ENCODE measurements at regions not wholly inside any gene's neighbourhood (a gene's known extent, or its start where the extent isn't known, plus 50 kb on each side); places are given as distances from the start of the nearest gene placed in this dataset.

DNA sequence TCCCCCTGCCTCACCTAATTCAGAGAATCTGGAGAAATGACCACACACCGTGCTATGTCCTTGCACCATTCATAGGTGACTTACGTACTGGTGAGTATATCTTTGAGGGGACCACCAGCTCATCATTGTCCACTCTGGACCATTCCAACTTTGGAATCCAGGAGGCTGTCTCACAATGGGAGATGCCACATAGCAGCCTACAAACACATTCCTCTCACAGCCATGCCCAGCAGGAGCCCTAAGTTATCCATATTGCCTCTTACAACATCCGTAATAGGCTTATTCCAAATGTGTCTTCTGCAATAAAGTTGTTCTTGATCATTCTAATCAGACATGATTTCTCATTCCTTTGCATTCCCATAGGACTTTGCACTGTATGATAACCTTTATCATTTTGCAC lies 436.7 kb downstream of the EFNB2 start:
- TF ChIP-seq SUZ12 (IDR thresholded peaks at IDR 0.05; ENCODE audit: extremely low read depth, insufficient read depth, insufficient read length) = no peak
- no peak for TF ChIP-seq ZNF274 (IDR thresholded peaks at IDR 0.05; ENCODE audit: low read depth, low read length)
- TF ChIP-seq YY1 (IDR thresholded peaks at IDR 0.05; ENCODE audit: insufficient read depth, insufficient read length) = no peak
- no peak overlapping the region for H3K9ac ChIP-seq (ENCODE audit: insufficient read length, low read depth)
- H3K9me3 ChIP-seq (ENCODE audit: insufficient read depth, low read length) = no peaks in the 10 kb centered on the region
- no peaks in the 10 kb centered on the region for H3K27me3 ChIP-seq (ENCODE audit: insufficient read depth, insufficient read length)
- no peak overlapping the region for H3K4me3 ChIP-seq (ENCODE audit: insufficient read length, low read depth)
- no peaks in the 10 kb centered on the region for H3K36me3 ChIP-seq (ENCODE audit: insufficient read depth, insufficient read length, low read length)
- no peak for DNase-seq (ENCODE audit: low read depth, low spot score)
- peaks cover 1% of the 10 kb centered on the region for H3K4me1 ChIP-seq (ENCODE audit: insufficient read depth, insufficient read length)

DNA sequence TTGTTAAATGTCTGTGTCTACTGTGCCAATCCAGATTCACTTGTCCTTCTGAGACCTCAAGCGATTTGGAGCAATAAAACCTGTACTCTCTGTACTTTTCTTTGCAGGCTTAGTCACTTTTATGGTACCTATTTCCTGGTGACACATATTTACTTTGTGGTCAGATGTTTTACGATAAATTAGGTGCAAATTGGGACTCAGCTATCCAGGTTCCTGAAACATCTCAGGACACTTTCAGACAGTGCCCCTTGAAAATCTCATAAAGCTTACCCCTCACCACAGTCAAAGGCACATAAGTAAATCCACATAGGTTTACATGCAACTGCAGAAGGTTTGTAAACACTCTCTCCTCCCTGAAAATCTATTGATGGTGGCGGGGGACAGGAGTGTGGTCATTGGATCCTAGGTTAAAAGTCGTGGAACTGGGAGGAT lies 438.8 kb downstream of the EFNB2 start:
- H3K4me1 ChIP-seq (ENCODE audit: insufficient read depth, insufficient read length) = no peaks in the 10 kb centered on the region
- no peak overlapping the region for H3K4me3 ChIP-seq (ENCODE audit: insufficient read length, low read depth)
- H3K36me3 ChIP-seq (ENCODE audit: insufficient read depth, insufficient read length, low read length) = no peaks in the 10 kb centered on the region
- no peak overlapping the region for H3K9ac ChIP-seq (ENCODE audit: insufficient read length, low read depth)
- TF ChIP-seq ZNF274 (IDR thresholded peaks at IDR 0.05; ENCODE audit: low read depth, low read length) = no peak
- TF ChIP-seq YY1 (IDR thresholded peaks at IDR 0.05; ENCODE audit: insufficient read depth, insufficient read length) = no peak
- no peak for TF ChIP-seq SUZ12 (IDR thresholded peaks at IDR 0.05; ENCODE audit: extremely low read depth, insufficient read depth, insufficient read length)
- H3K9me3 ChIP-seq (ENCODE audit: insufficient read depth, low read length) = no peaks in the 10 kb centered on the region
- no peak for DNase-seq (ENCODE audit: low read depth, low spot score)
- H3K27me3 ChIP-seq (ENCODE audit: insufficient read depth, insufficient read length) = no peaks in the 10 kb centered on the region

DNA sequence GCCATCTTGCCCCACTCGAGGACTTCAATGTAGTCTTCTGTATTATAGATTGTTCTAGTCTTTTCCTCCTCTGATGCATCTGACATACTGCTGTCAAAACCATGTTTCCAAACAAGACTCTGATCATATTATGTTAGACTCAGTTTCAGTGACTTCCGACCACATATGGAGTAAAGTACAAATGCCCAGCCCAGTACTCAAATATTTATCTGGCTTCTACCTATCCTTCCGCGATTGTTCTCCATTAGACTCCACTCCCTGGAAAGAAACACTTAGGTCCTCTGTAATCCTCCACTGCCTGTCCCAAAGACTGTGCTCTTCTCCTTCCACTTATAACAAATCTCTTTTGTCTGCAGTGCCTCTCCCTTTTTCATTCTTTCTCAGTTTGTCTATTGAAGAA lies 439.5 kb downstream of the EFNB2 start:
- no peaks in the 10 kb centered on the region for H3K4me1 ChIP-seq (ENCODE audit: insufficient read depth, insufficient read length)
- DNase-seq (ENCODE audit: low read depth, low spot score) = no peak
- H3K9ac ChIP-seq (ENCODE audit: insufficient read length, low read depth) = no peak overlapping the region
- no peak overlapping the region for H3K4me3 ChIP-seq (ENCODE audit: insufficient read length, low read depth)
- H3K9me3 ChIP-seq (ENCODE audit: insufficient read depth, low read length) = no peaks in the 10 kb centered on the region
- H3K27me3 ChIP-seq (ENCODE audit: insufficient read depth, insufficient read length) = no peaks in the 10 kb centered on the region
- TF ChIP-seq SUZ12 (IDR thresholded peaks at IDR 0.05; ENCODE audit: extremely low read depth, insufficient read depth, insufficient read length) (no peak), YY1 (IDR thresholded peaks at IDR 0.05; ENCODE audit: insufficient read depth, insufficient read length) (no peak), ZNF274 (IDR thresholded peaks at IDR 0.05; ENCODE audit: low read depth, low read length) (no peak)
- no peaks in the 10 kb centered on the region for H3K36me3 ChIP-seq (ENCODE audit: insufficient read depth, insufficient read length, low read length)

DNA sequence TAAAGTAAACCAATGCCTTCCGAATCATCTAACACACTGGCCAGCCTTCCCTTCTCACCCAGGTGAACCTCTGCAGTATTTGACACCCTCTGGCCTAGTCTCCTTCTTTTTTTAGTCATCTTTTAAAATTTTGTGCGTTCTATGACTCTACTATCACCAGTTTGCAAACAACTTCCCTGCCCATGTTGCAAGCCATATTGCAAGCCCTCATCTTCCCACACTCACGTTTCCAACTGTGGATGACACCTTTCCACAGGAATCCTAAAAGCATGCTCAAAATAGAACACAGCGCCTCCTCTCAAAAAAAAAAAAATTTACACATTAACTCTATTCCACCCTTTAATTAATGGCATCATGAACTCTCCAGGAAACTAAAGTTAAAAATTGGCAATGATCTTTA lies 440.1 kb downstream of the EFNB2 start:
- no peaks in the 10 kb centered on the region for H3K36me3 ChIP-seq (ENCODE audit: insufficient read depth, insufficient read length, low read length)
- DNase-seq (ENCODE audit: low read depth, low spot score) = no peak
- H3K4me1 ChIP-seq (ENCODE audit: insufficient read depth, insufficient read length) = no peaks in the 10 kb centered on the region
- no peaks in the 10 kb centered on the region for H3K9me3 ChIP-seq (ENCODE audit: insufficient read depth, low read length)
- no peak overlapping the region for H3K9ac ChIP-seq (ENCODE audit: insufficient read length, low read depth)
- H3K27me3 ChIP-seq (ENCODE audit: insufficient read depth, insufficient read length) = no peaks in the 10 kb centered on the region
- no peak overlapping the region for H3K4me3 ChIP-seq (ENCODE audit: insufficient read length, low read depth)
- TF ChIP-seq SUZ12 (IDR thresholded peaks at IDR 0.05; ENCODE audit: extremely low read depth, insufficient read depth, insufficient read length) (no peak), ZNF274 (IDR thresholded peaks at IDR 0.05; ENCODE audit: low read depth, low read length) (no peak), YY1 (IDR thresholded peaks at IDR 0.05; ENCODE audit: insufficient read depth, insufficient read length) (no peak)

DNA sequence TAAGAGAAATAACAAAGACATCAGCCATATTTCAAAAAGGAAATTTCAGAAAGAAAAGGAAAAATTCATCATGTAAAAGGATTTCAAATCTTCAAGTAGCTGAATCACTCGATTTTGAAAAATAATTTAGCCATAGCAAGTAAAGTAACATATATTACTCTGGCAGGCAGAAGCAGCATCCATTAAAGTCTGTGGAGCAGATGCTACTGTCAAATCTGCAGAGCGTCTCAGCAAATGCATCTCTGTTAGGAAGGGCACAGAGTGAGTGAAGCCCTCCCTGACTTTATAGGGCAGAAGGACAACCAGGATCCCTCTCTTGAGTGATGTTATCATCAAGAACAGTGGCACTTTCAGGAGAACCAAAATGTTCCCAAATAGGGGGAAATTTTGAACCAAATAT lies 445.5 kb downstream of the EFNB2 start:
- TF ChIP-seq ZNF274 (IDR thresholded peaks at IDR 0.05; ENCODE audit: low read depth, low read length) (no peak), SUZ12 (IDR thresholded peaks at IDR 0.05; ENCODE audit: extremely low read depth, insufficient read depth, insufficient read length) (no peak), YY1 (IDR thresholded peaks at IDR 0.05; ENCODE audit: insufficient read depth, insufficient read length) (no peak)
- no peak for DNase-seq (ENCODE audit: low read depth, low spot score)
- no peaks in the 10 kb centered on the region for H3K4me1 ChIP-seq (ENCODE audit: insufficient read depth, insufficient read length)

DNA sequence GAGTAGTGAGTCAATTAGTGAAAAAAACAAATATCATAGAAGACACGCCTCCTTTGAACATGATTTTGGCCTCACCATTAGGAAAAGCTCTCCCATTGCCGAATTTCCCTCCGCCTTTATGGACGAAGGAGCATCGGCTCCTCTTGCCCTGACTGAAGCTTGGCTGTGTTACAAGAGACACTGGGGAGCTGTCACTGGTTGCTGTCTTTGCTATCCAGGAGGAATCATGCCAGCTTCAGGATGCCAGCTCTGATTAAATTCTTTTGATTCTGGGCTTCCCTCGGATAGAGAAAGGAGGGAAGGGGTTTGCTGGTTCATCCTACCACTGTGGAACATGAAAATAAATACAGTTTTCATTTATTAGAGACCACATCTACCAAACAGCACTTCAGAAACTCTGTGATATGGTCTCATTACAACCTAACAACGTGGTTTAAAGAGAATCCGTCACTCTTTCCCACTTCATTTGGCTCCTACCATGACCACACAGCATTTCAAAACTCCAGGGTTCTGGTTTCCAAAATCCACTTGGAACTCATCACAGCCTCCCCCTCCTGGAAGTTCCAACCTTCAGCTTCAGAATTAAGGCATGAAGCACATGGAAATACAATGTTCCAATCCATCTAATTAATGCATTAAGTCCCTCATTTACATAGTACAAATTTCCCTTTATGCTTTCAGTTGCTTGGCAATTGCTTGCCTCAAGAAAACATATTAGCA lies 446.0 kb downstream of the EFNB2 start:
- H3K4me3 ChIP-seq (ENCODE audit: insufficient read length, low read depth) = no peak overlapping the region
- DNase-seq (ENCODE audit: low read depth, low spot score) = no peak
- no peak for TF ChIP-seq SUZ12 (IDR thresholded peaks at IDR 0.05; ENCODE audit: extremely low read depth, insufficient read depth, insufficient read length)
- no peak for TF ChIP-seq ZNF274 (IDR thresholded peaks at IDR 0.05; ENCODE audit: low read depth, low read length)

More for the DNA sequence above, 445.5 kb downstream of the EFNB2 start:
- no peak overlapping the region for H3K4me3 ChIP-seq (ENCODE audit: insufficient read length, low read depth)
- H3K36me3 ChIP-seq (ENCODE audit: insufficient read depth, insufficient read length, low read length) = no peaks in the 10 kb centered on the region
- H3K27me3 ChIP-seq (ENCODE audit: insufficient read depth, insufficient read length) = no peaks in the 10 kb centered on the region
- no peak overlapping the region for H3K9ac ChIP-seq (ENCODE audit: insufficient read length, low read depth)
- no peaks in the 10 kb centered on the region for H3K9me3 ChIP-seq (ENCODE audit: insufficient read depth, low read length)

DNA sequence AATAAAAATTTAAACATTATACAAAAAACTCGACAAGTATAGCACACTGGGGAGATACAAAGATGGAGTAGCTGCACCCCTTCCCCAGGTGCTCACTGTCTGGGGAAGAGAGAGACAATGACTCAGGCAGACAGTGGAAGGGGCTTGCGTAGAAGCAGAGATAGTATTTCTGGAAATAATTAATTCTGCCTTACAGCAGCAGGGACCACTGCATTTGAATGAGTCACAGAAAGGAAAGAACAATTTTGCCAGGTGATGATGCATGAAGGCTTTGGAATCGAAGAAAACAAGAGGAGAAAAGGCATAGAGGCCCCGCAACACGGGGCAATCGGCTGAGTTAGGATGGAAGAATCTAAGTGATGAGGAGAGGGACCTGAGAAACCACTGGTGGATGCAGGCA lies 447.4 kb downstream of the EFNB2 start:
- no peaks in the 10 kb centered on the region for H3K9me3 ChIP-seq (ENCODE audit: insufficient read depth, low read length)
- H3K27me3 ChIP-seq (ENCODE audit: insufficient read depth, insufficient read length) = no peaks in the 10 kb centered on the region
- DNase-seq (ENCODE audit: low read depth, low spot score) = no peak
- no peaks in the 10 kb centered on the region for H3K4me1 ChIP-seq (ENCODE audit: insufficient read depth, insufficient read length)
- no peak for TF ChIP-seq YY1 (IDR thresholded peaks at IDR 0.05; ENCODE audit: insufficient read depth, insufficient read length)
- TF ChIP-seq ZNF274 (IDR thresholded peaks at IDR 0.05; ENCODE audit: low read depth, low read length) = no peak
- no peak for TF ChIP-seq SUZ12 (IDR thresholded peaks at IDR 0.05; ENCODE audit: extremely low read depth, insufficient read depth, insufficient read length)
- no peak overlapping the region for H3K4me3 ChIP-seq (ENCODE audit: insufficient read length, low read depth)
- no peak overlapping the region for H3K9ac ChIP-seq (ENCODE audit: insufficient read length, low read depth)
- no peaks in the 10 kb centered on the region for H3K36me3 ChIP-seq (ENCODE audit: insufficient read depth, insufficient read length, low read length)

More for the DNA sequence above, 446.0 kb downstream of the EFNB2 start:
- Histone ChIP-seq H3K9me3 (ENCODE audit: insufficient read depth, low read length) (no peaks in the 10 kb centered on the region), H3K4me1 (ENCODE audit: insufficient read depth, insufficient read length) (no peaks in the 10 kb centered on the region), H3K27me3 (ENCODE audit: insufficient read depth, insufficient read length) (no peaks in the 10 kb centered on the region), H3K36me3 (ENCODE audit: insufficient read depth, insufficient read length, low read length) (no peaks in the 10 kb centered on the region), H3K9ac (ENCODE audit: insufficient read length, low read depth) (no peak overlapping the region)
